Fibroblast of pulmonary artery (primary cell): ENCODE measurements at regions not wholly inside any gene's neighbourhood (a gene's known extent, or its start where the extent isn't known, plus 50 kb on each side); places are given as distances from the start of the nearest gene placed in this dataset.
"Not testable (repeated sequence)": the region's sequence is repeated elsewhere in the genome, so short reads cannot be mapped to it uniquely, and the experiment has no call there.

Experiments used
- DNase-seq: peaks from one replicate; pipeline ENCODE4 v3.0.0-alpha.2; 2010; ENCODE audit warnings: low read depth
- H3K4me3 ChIP-seq: replicated peaks from 2 replicates; pipeline ENCODE4 v1.5.1; 2011; ENCODE audit warnings: low read depth, mild to moderate bottlenecking, control low read depth, low read length, moderate library complexity
- CTCF ChIP-seq: IDR thresholded peaks from 2 replicates; pipeline ENCODE4 v1.5.1; 2011; ENCODE audit warnings: mild to moderate bottlenecking, control low read depth, low read length, inconsistent platforms; ENCODE audit errors: missing control alignments

GRCh38 chr7:93028610-93029009, 89.2 kb downstream of the SAMD9 start:
- DNase-seq = no peak
- TF ChIP-seq CTCF = no peak
- H3K4me3 ChIP-seq = no peak overlapping the region

- TF ChIP-seq CTCF = no peak
- H3K4me3 ChIP-seq = no peak overlapping the region
- DNase-seq = no peak
Measured at GRCh38 chr7:93027044-93027443, 90.7 kb downstream of the SAMD9 start.

- H3K4me3 ChIP-seq = no peak overlapping the region
- no peak for TF ChIP-seq CTCF
- DNase-seq = no peak
Measured at GRCh38 chr7:93026425-93026824, 91.4 kb downstream of the SAMD9 start.

- DNase-seq = no peak
- TF ChIP-seq CTCF = no peak
- no peak overlapping the region for H3K4me3 ChIP-seq
Measured at GRCh38 chr7:93025389-93025788, 92.4 kb downstream of the SAMD9 start.

GRCh38 chr7:93022931-93023478, 94.8 kb downstream of the SAMD9 start:
- H3K4me3 ChIP-seq, DNase-seq: not testable (repeated sequence)

GRCh38 chr7:93021748-93022147, 96.0 kb downstream of the SAMD9 start:
- no peak overlapping the region for H3K4me3 ChIP-seq
- DNase-seq = no peak
- no peak for TF ChIP-seq CTCF

GRCh38 chr7:93018716-93019115, 99.1 kb downstream of the SAMD9 start:
- TF ChIP-seq CTCF = no peak
- DNase-seq = no peak
- H3K4me3 ChIP-seq = no peak overlapping the region
